ENCODE measurements at regions not wholly inside any gene's neighbourhood (a gene's known extent, or its start where the extent isn't known, plus 50 kb on each side); places are given as distances from the start of the nearest gene placed in this dataset.

DNA sequence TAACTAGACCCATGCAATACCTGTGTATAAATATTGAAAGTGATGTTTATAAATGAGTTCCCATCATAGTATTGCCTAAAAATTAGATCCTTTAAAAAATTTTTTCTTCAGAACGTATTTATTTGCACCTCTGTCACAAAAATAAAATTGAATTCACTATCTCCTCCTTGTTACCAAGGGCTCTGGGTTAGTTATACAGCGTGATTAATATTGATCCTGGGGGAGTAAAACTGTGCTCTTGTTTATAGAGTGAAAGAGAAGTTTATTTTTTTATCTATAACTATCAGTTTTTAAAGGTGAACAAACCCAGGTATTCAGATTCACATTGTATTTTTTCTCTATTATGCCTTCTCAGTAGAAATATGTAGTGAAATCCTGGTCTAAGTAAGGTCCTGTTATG lies 458.5 kb downstream of the CPS1 start:
- Histone ChIP-seq H3K9me2 (ENCODE audit: insufficient read depth) (peaks cover 9% of the 10 kb centered on the region; the same call in 1 of the 2 replicates), H3K4me3 (no peak overlapping the region), H3K79me2 (replicated peaks; ENCODE audit: insufficient read depth) (no peaks in the 10 kb centered on the region), H3K4me2 (no peak overlapping the region), H3F3A (replicated peaks; ENCODE audit: low read depth) (no peaks in the 10 kb centered on the region), H3K27ac (ENCODE audit: low read depth) (no peak overlapping the region), H2AFZ (peak overlapping the region; percentile 70; the same call in 1 of the 2 replicates), H4K20me1 (replicated peaks; ENCODE audit: insufficient read depth) (no peaks in the 10 kb centered on the region), H3K27me3 (ENCODE audit: insufficient read depth) (no peaks in the 10 kb centered on the region), H3K36me3 (ENCODE audit: insufficient read depth) (no peaks in the 10 kb centered on the region), H3K4me1 (ENCODE audit: insufficient read depth) (no peaks in the 10 kb centered on the region)
- H3K4me3 Mint-ChIP-seq: no peak overlapping the region
- no peaks in the 10 kb centered on the region for H3K4me1 Mint-ChIP-seq
- no peak overlapping the region for H3K27ac Mint-ChIP-seq
- TF ChIP-seq ZNF462 (CRISPR knock-in tag; IDR thresholded peaks at IDR 0.05): no peak
- no peak for TF ChIP-seq EZH2phosphoT487 (IDR thresholded peaks at IDR 0.05; ENCODE audit: unreplicated experiment)
- no peak for TF ChIP-seq CREB1 (CRISPR knock-in tag; IDR thresholded peaks at IDR 0.05; ENCODE audit: low read depth)
- no peak for TF ChIP-seq ETS1 (IDR thresholded peaks at IDR 0.05)
- no peak for TF ChIP-seq NANOG (IDR thresholded peaks at IDR 0.05; ENCODE audit: borderline replicate concordance)
- TF ChIP-seq CTCF (conservative IDR thresholded peaks at IDR 0.05; ENCODE audit: low read depth in 2 of 2): no peak
- TF ChIP-seq ZNF331 (CRISPR knock-in tag; IDR thresholded peaks at IDR 0.05; ENCODE audit: low read depth): no peak
- TF ChIP-seq, protein P1, sequence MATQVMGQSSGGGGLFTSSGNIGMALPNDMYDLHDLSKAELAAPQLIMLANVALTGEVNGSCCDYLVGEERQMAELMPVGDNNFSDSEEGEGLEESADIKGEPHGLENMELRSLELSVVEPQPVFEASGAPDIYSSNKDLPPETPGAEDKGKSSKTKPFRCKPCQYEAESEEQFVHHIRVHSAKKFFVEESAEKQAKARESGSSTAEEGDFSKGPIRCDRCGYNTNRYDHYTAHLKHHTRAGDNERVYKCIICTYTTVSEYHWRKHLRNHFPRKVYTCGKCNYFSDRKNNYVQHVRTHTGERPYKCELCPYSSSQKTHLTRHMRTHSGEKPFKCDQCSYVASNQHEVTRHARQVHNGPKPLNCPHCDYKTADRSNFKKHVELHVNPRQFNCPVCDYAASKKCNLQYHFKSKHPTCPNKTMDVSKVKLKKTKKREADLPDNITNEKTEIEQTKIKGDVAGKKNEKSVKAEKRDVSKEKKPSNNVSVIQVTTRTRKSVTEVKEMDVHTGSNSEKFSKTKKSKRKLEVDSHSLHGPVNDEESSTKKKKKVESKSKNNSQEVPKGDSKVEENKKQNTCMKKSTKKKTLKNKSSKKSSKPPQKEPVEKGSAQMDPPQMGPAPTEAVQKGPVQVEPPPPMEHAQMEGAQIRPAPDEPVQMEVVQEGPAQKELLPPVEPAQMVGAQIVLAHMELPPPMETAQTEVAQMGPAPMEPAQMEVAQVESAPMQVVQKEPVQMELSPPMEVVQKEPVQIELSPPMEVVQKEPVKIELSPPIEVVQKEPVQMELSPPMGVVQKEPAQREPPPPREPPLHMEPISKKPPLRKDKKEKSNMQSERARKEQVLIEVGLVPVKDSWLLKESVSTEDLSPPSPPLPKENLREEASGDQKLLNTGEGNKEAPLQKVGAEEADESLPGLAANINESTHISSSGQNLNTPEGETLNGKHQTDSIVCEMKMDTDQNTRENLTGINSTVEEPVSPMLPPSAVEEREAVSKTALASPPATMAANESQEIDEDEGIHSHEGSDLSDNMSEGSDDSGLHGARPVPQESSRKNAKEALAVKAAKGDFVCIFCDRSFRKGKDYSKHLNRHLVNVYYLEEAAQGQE (IDR thresholded peaks at IDR 0.05; ENCODE audit: unreplicated experiment): no peak
- no peak for TF ChIP-seq STAT1 (IDR thresholded peaks at IDR 0.05; ENCODE audit: unreplicated experiment)
- TF ChIP-seq EZH2 (IDR thresholded peaks at IDR 0.05; ENCODE audit: low read depth, unreplicated experiment): no peak
- TF ChIP-seq ZNF114 (CRISPR knock-in tag; IDR thresholded peaks at IDR 0.05): no peak
- TF ChIP-seq JUNB (IDR thresholded peaks at IDR 0.05; ENCODE audit: unreplicated experiment): no peak
- TF ChIP-seq POLR2AphosphoS5 (IDR thresholded peaks at IDR 0.05; ENCODE audit: low read depth): no peak
- no peaks in the 10 kb centered on the region for H3K9me3 Mint-ChIP-seq
- DNase-seq (ENCODE audit: low spot score) (no peak), ATAC-seq (no peak)
- no peaks in the 10 kb centered on the region for H3K36me3 Mint-ChIP-seq (ENCODE audit: low read depth)
- H3K27me3 Mint-ChIP-seq (ENCODE audit: insufficient read depth, low read depth, poor library complexity): no peaks in the 10 kb centered on the region

Data from GM23338 (cell line).